ENCODE measurements at regions not wholly inside any gene's neighbourhood (a gene's known extent, or its start where the extent isn't known, plus 50 kb on each side); places are given as distances from the start of the nearest gene placed in this dataset.

DNA sequence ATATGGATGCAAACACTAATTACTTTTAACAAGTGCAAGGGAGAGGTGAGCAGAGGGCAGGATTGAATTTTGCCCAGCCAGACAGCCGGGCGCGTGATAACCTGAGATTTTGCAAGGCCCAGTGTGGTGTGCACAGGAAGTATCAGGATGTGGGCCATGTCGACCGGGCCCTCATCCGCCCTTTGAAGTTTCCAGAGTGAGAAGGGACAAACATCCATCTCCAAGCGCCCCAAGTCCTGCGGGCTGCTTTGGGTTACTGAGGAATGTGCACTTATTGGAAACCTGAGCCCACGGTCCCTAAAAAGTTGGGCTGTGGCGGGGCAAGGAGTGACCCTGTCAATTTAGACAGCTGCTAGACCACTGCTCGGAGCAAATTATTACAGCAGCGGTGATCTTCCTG lies 272.2 kb upstream of the IRX2 start:
- DNase-seq (ENCODE audit: low read depth in 2 of 2), result no peak

GRCh38 chr5:3022665-3023064 lies 271.2 kb upstream of the IRX2 start:
- DNase-seq (ENCODE audit: low read depth in 2 of 2), result no peak

GRCh38 chr5:3020426-3020825 lies 268.9 kb upstream of the IRX2 start:
- no peak for DNase-seq (ENCODE audit: low read depth in 2 of 2)

- no peak for DNase-seq (ENCODE audit: low read depth in 2 of 2)
Measured at GRCh38 chr5:3019045-3019444, 267.6 kb upstream of the IRX2 start.

DNA sequence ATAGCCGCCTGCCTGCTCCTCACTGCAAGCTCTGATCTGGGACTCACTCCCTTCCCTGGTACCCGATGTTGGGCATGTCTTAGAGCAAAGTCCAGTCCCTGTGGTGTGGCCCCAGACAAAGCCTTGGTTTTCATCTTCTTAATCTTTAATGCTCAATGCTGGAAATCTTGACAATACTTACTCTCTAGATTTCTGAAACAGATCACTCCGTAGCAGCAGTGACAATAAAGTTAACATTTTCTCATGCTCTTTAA lies 260.2 kb upstream of the IRX2 start:
- no peak for DNase-seq (ENCODE audit: low read depth in 2 of 2)

DNA sequence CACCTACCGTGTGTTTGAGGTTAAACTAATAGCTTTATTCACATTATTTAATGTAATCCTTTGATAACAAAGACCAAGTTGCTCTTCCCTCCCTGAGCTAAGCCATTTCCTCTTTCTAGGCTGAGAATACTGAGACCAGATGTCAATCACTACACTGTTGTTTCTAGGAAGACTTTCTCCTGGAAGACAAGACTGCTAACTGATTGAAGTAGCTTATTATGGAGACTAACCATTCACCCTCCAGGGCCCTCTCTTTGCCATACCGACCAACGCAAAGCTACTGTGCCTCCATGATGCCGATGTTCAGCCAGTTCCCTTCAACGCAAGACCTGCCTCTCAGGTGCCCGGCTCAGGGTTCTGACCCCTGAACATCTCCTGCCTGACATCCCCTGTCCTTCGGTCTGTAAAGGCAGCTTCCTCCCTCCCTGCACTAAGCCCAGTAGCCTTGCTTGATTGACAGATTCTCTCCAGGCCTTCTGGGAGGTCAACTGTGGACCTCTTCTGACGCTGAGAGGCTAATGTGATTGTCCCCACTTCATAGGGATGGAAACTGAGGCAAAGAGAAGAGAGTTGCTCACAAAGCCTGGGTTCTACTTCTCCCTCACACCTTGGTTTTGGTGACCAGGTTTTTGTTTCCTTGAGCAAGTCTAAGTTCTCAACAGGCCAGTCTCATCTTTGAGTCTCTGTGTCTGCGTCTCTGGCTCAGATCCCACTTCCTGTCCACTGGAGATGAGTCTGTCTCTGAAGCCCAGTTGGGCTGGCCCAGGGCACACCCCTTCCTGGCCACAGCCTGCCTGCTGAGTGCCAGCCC lies 259.7 kb upstream of the IRX2 start:
- DNase-seq (ENCODE audit: low read depth in 2 of 2), result no peak

- no peak for DNase-seq (ENCODE audit: low read depth in 2 of 2)
Measured at GRCh38 chr5:3010301-3010952, 258.9 kb upstream of the IRX2 start.

DNA sequence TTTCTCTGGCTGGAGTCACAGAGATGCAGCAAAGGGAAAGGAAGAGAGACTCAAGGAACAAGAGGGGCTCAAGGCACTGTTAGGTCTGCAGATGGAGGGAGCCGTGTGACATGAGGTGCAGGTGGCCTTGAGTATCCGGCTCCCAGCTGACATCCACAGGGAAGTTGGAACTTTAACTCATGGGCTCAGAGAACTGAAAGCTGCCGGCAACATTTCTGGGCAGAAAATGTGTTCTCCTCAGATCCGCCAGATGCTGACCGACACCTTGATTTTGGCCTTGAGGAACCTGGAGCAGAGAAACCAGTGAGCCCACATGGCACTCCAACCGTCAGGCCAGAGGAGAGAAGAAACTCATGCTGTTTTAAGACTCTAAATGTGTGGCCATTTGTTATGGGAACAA lies 258.1 kb upstream of the IRX2 start:
- DNase-seq (ENCODE audit: low read depth in 2 of 2), result no peak

DNA sequence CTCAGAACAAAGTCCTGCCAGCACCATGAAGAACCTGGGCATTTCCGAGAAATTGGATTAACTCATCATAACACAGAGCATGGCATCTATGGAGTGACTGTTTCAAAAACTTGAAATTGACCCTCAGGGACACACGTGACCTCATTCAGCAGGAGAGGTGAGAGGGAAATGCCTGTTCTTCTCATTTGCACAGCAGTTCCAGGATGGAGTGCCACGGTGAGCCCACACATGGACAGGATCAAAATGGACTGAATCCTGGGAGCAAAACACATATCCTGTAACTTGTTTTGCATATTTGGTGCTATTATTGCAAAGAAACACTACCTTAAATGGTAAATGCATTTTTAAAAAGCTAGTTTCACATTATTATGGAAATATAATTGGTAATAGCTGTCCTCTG lies 256.1 kb upstream of the IRX2 start:
- DNase-seq (ENCODE audit: low read depth in 2 of 2), result no peak

- no peak for DNase-seq (ENCODE audit: low read depth in 2 of 2)
Measured at GRCh38 chr5:3006961-3007551, 255.6 kb upstream of the IRX2 start.

GRCh38 chr5:3006526-3006925 lies 255.0 kb upstream of the IRX2 start:
- no peak for DNase-seq (ENCODE audit: low read depth in 2 of 2)

DNA sequence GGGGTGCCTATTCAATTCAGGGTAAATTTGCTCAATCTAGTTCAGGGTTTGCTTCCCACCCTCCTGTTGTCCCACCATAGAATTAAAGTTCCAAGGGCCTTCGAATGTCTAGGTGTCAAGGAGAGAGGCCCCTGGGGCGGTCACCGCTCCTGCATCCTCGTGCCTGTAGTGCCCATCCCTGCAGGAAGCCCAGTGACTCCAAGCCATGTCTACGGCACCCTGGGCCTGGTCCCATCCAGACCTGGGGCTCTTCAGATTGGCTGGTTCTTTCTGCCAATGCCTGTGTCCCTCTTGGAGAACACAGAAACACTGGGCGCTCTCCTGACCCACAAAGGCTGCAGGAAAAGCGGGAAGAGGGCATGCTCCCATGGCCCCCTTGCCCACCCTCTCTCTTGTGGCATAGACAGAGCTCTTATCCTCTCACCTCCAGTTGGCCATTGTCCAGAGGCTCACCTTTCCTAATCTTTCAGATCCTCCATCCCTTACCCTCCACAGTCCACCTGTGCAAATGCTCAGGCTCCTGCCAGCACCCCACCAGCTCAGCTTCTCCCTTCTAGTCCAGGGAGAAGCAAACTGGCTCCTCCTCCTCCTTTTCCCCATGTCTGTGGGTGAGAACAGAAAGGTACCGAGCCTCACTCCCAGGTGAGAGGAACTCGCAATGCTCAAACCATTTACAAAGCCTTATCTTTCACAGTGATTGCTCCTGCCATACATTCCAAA lies 253.0 kb upstream of the IRX2 start:
- DNase-seq (ENCODE audit: low read depth in 2 of 2), result no peak

DNA sequence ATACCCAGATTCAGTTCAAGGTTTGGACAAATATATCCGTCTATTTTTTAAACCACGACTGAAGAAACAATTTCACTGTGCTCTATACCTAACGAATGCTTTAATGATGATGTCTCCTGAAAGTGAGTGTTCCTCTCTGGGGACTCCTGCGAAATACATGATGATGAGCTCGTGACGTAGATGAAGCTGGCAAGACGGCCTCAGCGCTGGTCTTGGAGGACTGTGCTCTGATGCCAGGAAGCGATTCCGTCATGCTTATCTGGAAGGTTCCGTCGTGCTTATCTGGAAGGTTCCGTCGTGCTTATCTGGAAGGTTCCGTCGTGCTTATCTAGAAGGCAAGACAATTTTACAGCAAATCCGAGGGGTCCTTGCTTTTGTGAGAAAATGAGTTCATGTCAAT lies 250.8 kb upstream of the IRX2 start:
- DNase-seq (ENCODE audit: low read depth in 2 of 2), result no peak

DNA sequence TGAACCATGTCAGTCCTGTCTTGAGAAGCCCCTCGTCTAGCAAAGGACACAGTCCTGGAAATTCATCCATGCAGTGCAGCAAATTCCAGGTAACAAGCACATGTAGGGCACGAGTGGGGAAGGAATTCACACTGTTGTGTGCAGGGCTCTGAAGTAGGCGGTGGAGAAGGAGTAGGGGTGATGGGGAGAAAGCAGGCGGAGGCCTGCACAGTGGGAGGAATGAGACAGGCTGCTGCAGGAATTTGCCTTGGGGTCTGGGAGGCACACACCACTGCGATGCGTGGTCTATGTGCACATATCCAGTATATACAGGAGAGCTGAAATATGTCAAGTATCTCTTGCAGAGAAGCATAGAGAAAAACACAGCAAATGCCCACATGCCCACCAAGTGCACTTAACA lies 249.2 kb upstream of the IRX2 start:
- DNase-seq (ENCODE audit: low read depth in 2 of 2), result no peak

- DNase-seq (ENCODE audit: low read depth in 2 of 2), result no peak
Measured at GRCh38 chr5:2999926-3000325, 248.4 kb upstream of the IRX2 start.

DNA sequence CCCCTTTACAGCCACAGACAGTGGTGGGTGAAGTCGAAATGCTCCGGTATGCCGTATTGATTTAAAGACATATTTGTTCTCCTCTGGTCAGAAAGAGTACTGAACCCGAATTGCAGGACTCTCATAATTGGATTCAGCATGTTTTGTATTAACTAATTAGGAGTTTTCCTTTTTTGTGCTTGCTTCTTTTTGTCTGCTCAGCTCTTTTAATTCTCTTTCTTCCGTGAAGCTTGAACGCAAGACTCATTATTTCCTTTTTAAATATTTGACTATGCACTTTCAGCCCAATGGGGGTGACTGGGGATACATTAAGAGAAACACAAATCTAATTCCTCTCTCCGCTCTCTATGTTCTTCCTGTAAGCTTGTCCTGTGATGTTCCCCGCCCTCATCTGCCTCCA lies 246.6 kb upstream of the IRX2 start:
- DNase-seq (ENCODE audit: low read depth in 2 of 2), result no peak

- DNase-seq (ENCODE audit: low read depth in 2 of 2), result no peak
Measured at GRCh38 chr5:2997179-2997578, 245.7 kb upstream of the IRX2 start.

DNA sequence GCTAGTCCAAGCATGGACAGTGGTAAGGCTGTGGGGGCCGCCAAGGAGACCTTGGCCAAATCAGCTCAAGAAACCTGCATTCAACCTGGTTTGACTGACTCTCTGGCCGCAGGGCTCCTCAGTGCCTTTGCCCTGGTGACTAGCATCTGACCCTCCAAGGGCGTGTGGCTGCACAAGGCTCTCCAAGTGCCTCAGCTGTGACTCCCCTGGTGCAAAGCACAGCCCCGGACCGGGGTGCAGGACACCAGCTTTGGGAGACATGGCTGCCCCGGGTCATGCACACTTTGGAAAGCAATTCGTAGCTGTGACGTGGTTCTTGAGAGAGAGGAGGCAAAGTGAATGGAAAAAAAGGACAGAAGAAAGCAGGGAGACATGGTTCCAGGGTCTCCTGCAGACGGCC lies 245.2 kb upstream of the IRX2 start:
- DNase-seq (ENCODE audit: low read depth in 2 of 2), result no peak

DNA sequence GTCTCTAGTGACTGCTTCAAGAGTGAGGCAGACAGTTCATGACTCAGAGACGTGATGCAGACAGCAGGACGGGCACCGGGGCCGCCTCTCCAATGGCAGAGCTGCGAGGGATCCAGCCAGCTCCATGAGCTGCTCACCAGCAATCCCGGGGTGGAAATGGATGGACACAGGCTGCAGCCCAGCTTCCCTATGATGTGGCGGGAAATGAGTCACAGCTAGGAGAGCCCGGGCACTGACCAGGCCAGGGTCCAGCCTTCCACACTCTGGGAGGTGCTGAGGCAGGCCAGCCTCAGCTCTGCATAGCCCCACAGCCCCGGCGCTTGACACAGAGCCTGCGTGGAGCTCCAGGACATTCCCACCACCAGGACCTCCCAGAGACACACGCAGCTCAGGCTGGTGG lies 244.8 kb upstream of the IRX2 start:
- DNase-seq (ENCODE audit: low read depth in 2 of 2), result no peak

DNA sequence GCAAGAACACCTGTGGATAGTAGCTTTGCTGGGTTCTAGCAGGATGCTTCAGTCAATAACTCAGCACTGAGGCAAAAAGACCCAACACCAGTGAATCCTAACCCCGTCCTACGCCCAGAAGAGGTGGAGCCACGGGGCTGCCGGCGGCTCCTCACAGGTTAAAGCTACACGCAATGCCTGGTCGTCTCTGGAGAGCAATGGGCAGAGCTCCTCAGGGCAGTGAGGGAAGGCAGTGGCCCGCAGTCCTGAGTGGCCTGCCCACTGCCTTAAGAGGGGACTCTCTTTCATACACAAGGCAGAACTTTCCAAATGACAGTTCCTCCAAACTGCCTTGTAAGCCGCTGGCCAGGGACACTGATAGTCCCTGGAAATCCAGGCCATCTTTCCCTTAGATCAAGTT lies 244.2 kb upstream of the IRX2 start:
- DNase-seq (ENCODE audit: low read depth in 2 of 2), result no peak

- DNase-seq (ENCODE audit: low read depth in 2 of 2), result no peak
Measured at GRCh38 chr5:2995035-2995434, 243.6 kb upstream of the IRX2 start.

DNA sequence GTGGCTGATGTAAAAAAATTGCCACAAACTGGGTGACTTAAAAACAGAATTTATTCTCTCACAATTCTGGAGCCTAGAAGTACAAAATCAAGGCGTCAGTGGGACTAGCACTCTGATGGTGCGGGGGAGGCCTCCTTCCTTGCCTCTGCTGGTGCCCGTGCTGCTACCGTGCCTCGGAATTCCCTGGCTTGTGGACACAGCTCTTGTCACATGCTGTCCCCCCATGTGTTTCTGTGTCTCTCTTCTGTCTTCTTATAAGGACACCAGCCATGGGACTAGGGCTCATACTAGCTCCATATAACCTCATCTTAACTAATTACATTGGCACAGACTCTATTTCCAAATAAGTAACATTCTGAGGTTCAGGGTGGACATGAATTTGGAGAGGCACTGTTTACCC lies 242.3 kb upstream of the IRX2 start:
- no peak for DNase-seq (ENCODE audit: low read depth in 2 of 2)

DNA sequence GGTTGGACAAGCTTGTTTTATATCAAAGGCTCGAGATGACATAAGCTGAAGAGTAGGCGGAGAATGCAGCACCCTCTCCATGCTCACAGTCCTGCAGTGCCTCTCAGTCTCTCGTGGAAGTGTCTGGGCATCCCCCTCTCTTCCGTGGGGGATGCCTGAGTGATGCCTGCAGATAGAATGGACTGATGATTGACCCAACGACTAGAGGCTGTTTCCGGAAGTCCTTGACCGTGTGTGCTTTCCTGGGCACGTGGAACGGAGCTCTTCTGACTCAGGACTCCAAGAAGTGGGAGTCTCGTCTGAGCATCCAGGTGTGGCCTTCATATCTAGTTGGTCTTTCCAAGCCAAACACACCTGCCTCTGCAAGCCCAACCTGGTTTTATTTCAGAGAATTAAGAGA lies 241.8 kb upstream of the IRX2 start:
- DNase-seq (ENCODE audit: low read depth in 2 of 2), result no peak
